H4 (cell line): ENCODE measurements at regions not wholly inside any gene's neighbourhood (a gene's known extent, or its start where the extent isn't known, plus 50 kb on each side); places are given as distances from the start of the nearest gene placed in this dataset.
"Not testable (repeated sequence)": the region's sequence is repeated elsewhere in the genome, so short reads cannot be mapped to it uniquely, and the experiment has no call there.

ENCODE experiments used
- DNase-seq: peaks from one replicate; pipeline ENCODE4 v3.0.0-alpha.2; 2015; ENCODE audit warnings: low spot score

GRCh38 chr6:94227741-94228140 lies 808.4 kb upstream of the EPHA7 start:
- DNase-seq = no peak

DNA sequence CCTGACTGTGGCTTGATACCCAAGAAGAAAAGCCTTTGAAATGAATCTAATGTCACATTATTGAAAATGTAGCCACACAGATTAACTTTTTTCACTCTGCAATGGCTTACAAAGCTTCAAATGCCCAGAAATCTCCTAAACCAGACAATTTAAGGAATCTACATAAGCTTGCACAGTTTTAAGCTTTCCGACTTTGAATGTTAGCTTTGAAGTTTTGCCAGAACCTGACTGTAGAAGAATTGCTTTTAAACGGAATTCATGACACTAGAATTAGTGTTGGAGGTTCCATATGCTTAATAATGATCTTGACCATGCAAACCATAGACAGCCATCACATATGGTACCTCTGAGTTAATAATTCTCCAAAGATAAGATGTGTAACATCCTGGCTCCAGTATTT lies 798.5 kb upstream of the EPHA7 start:
- no peak for DNase-seq

DNA sequence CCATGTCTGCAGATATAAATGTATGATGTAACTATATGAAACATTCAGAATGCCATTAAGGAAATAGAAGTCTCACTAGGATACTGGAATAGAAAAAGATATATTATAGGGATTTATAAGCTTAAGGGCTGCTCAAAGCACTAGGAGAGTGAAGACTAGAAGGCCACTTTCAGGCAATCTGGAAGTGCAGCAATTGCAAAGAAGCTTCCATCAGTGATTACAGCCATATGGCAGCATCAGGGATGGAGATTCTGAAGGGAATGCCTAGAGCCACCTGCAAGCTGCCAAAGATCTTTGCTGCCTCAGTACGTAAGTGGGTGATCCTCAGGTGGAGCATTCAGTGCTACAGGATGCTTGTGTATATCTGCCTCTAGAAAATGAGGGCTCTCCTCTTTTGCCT lies 796.2 kb upstream of the EPHA7 start:
- no peak for DNase-seq

- no peak for DNase-seq
Observed at GRCh38 chr6:94213226-94213625, 793.9 kb upstream of the EPHA7 start.

DNA sequence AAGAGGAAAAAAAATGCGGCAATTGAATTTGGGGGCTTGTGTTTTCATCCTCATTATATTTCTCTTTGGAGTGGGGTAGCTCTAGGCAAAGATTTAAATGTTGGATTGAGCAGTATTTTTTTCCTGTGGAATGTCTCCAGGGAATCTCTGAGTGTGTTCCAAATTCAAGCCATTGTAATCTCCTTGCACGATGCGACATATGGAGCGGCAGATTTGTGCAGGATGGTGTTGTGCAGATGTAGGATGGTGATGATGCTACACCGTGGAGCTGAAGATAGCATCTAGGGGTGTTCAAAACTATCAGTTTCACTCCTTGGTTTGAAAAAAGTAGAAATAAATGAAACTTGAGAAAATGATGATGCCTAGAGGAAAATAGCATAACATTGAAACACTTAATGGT lies 777.5 kb upstream of the EPHA7 start:
- no peak for DNase-seq

DNA sequence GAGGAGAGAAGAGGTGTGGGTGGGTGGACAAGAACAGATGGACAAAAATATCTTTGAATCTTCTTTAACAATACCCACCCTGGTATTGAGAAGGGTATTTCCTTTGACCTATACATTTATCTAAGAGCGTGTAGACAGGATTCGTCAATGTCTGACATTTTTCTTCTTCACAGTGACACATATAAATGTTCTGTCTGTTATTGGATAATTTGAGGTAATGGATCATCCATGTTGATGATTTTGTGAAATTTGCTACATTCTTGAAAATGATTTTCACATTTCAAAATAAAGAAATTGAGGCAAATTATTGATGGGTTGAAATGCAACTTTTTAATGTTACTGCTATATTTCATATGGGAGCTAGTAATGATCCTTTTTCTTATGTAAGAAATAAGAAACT lies 770.7 kb upstream of the EPHA7 start:
- DNase-seq = no peak

- DNase-seq = no peak
Observed at GRCh38 chr6:94184666-94185464, 765.5 kb upstream of the EPHA7 start.

DNA sequence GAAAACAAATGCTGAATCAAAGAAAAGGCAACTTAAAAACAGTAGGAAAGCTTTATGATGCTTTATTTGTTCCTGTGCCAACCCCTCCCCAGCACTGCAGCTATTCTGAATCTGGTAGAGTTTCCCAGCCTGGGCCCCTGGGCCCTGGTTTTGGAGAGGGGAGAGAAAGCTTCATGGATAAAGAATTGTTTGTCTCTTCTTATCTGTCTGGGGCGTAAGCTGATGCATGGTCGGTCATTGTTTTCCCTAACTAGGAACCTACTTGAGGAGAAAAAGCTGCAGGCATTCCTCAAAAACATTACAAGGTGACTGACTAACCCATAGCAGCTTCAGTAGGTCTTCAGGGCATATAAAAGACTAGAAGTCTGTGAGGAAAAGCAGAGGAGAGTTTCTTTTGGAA lies 758.1 kb upstream of the EPHA7 start:
- no peak for DNase-seq

DNA sequence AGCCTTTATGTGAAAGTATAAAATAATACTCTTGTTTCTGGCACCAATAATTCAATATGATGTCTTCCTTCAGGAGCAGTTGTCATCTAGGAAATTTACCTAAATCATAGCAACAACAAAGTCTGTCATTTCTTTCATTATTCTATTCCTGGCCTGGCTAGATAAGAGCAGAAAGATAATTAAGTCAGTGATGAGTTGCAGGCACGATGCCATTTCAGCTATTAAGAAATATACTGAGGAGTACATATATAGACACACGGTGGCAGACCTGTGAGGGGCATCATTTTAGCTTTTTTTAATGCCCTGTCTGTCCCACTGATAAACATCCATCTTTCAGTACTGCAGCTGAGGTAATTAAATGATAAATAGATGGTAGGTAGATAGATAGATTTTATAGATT lies 756.1 kb upstream of the EPHA7 start:
- no peak for DNase-seq

DNA sequence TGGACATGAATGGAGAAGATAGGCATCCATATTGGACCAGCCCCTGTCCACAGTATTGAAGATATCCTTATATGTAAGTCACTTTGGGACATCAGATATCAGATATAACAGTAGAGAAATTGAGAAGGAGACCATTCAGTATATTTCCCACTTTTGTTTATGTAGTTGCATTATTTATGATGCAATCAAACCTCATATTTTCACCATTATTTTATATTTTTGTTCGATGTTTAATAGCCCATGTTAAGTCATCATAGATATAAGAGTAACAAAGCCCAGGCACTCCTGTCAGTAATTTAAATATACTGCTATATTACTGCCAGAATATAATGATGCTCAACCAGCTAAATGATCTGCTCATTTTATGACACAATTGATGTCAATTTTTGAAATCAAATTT lies 744.5 kb upstream of the EPHA7 start:
- no peak for DNase-seq

GRCh38 chr6:94150886-94151285 lies 731.5 kb upstream of the EPHA7 start:
- no peak for DNase-seq

DNA sequence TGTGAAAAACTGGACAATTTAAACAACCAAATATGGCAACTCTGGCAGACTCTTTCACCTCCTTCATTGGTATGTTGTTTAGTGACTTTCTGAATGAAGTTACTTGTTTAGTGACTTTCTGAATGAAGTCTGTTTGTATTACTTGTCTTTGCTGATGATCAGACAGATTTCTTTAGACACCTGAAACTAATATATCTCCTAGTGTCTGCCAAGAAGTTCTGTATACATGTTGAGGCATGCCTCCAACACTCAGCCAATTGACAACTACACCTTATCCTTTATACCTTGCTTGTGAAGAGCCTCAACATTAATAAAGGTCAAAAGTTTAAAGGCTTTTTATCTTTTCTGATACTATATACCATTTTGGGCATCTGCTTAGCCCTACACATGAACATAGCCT lies 725.4 kb upstream of the EPHA7 start:
- no peak for DNase-seq

GRCh38 chr6:94137178-94137577 lies 717.8 kb upstream of the EPHA7 start:
- DNase-seq = not testable (repeated sequence)

GRCh38 chr6:94133106-94133505 lies 713.7 kb upstream of the EPHA7 start:
- DNase-seq = no peak

DNA sequence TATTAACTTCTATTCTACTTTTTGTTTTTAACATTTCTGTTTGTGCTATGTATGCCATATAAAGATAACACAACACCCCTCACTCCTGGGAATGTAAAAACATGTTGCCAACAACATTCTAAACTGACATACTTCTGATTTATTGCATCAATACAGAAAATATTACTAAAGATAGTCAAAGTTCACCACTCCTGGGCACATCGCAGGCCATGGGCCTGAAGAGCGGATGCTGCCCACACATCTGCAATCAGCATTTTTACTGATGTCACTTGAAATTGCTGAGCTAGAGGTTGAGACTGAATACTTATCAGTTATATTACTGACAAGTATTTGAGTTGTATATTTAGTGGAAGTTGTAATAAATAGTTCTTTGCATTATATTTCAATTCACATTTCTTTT lies 711.9 kb upstream of the EPHA7 start:
- DNase-seq = no peak

DNA sequence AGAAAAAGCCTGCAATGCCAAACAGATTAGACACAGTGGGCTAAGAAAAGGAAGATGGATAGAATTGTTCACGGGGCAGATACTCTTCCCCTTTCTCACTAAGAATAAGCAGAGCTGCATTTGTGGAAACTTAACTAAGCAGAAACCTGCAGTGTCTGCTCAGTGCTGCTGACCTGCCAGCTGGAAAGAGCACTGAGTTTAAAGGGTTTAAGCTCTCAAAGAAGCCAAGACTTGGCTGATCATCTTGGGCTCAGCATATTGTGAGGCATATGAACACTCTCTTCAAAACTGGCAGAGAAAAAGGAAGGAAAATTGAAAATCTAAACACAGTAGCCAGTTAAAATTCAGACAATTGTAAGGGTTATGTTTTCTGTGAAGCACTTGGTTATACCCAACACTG lies 711.1 kb upstream of the EPHA7 start:
- no peak for DNase-seq

DNA sequence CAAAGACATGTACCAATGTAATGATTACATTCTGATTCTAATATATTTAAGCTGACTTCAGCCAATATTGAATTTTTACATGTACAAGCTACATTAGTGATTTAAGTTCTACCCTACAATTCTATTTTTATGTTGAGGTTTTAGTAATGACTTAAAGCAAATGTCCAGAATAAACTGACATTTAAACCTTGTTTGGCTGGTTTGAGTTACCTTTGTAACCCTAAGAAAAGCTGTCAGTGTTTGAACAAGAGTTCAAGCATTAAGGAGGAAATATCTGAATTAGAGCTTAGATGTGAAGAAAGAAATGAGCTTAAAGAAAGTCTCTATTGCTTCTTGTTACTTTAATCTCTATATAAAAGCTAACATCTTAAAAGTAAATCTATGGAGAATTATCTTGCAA lies 710.6 kb upstream of the EPHA7 start:
- no peak for DNase-seq

- no peak for DNase-seq
Observed at GRCh38 chr6:94127716-94128115, 708.4 kb upstream of the EPHA7 start.

DNA sequence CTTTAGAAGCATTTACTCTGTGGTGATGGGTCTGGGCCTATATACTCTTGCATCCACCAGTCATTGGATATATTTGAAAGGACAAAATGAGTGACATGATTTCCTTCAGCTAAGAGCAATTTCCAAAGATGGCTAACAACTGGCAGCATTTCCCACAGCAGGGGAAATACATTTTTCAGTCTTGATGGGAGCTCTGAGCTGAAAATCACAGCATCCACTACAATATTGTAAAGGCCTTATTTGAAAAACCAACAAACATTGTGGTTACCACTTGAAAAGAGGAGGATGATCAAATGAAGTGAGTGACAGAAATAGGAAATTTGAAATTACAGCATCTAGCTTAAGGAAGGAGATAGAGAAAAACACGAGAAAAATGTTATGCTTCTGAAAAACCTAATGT lies 705.0 kb upstream of the EPHA7 start:
- DNase-seq = no peak

DNA sequence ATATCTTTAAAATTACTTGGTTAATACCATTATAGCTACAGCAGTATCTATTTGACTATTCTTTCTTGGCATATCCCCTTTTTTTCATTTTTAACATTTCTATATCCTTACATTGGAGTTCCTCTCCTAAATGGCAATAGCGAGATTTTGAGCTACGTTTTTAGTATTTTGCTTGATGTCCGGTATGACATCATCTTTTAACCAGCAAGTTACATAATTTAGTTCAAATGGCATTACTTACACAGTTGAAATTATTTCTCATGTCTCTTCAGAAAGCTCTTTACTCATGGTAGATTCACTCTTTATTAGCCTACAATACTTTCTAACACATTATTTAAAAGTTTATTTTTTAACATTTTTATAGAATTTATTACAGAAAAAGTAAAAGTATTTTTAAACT lies 701.7 kb upstream of the EPHA7 start:
- DNase-seq = no peak

- no peak for DNase-seq
Observed at GRCh38 chr6:94099072-94099471, 679.7 kb upstream of the EPHA7 start.

DNA sequence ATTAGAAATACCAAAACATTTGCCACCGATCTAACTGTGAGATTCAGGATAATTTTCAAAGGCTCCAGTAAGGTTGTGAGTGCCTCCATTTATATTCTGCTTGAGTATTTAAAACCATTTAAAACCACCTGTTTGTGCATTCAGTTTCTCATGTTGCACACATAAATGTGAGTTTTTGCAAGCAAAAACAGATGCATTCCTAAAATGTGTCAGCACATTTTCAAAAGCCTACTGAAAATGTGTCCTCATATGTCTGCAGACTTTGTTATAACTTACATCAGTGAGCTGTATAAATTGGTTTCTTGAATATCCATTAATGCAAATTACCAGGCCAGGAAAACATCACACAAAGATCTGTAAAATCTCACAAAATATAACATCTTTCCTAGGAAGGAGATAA lies 676.6 kb upstream of the EPHA7 start:
- DNase-seq = no peak

DNA sequence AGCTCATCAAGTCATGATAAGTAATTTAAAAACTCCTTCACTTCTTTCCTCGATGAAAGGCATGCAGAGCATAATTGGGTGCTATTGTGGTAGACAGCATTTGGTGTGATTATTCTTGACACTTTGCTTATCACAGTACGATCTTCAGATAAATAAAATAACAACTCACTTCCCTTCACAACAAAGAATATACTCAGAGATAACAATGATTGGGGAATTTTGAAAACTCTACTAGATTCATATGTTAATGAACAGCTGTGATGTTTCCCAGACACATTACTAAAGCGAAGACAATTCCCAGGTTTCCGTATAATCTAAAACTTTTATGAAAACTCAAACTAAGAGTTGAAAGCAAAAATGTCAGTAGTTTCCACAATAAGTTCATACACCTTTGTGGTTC lies 670.6 kb upstream of the EPHA7 start:
- no peak for DNase-seq

DNA sequence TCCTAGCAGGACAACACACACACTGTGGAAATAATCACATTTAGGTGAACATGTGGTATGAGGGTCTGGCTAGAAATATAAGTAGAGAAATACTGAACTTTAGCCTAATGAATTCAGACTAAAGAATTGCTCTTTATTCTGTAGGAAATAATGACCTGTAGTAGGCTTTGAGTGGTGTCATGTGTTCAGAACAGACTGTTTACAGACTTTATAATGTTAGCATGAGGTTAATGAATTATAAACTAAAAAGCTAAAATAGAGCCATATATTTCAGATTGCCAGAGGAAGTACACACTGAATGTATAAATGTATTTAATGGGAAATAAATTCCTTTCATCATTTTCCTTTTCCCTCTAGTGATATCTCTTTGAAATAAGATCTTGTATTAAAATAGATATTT lies 669.5 kb upstream of the EPHA7 start:
- no peak for DNase-seq
